H1 (cell line): ENCODE measurements at regions not wholly inside any gene's neighbourhood (a gene's known extent, or its start where the extent isn't known, plus 50 kb on each side); places are given as distances from the start of the nearest gene placed in this dataset.

Experiments used
- CTCF ChIA-PET: fragments of 300-600 bp; sonication (Branson Sonifier 250); formaldehyde crosslinking; loops from one replicate; lab custom pipeline; 2021; ENCODE audit not compliant: partially characterized antibody; lab: Charles Lee
- POLR2A ChIA-PET: fragments of 300-600 bp; sonication (Branson Sonifier 250); formaldehyde crosslinking; loops from one replicate; lab custom pipeline; 2021; ENCODE audit warnings: inconsistent platforms; ENCODE audit not compliant: partially characterized antibody; lab: Charles Lee
- DNase-seq, 2 experiments: peaks; one replicate each; pipeline versions ENCODE4 v3.0.0 to v3.0.0-alpha.2; 2010 to 2022; ENCODE audit warnings: low spot score in 2 of 2, low read depth in 1 of 2, mixed read lengths in 1 of 2
- FAIRE-seq: peaks from 2 replicates; lab custom pipeline; 2011; peaks lifted over from hg19 to GRCh38; lab: Jason Lieb, UNC
- H2AFZ ChIP-seq: 2 replicates; pipeline ENCODE4 v1.8.1; 2012; ENCODE audit warnings: low read length, inconsistent platforms
- H2AK5ac ChIP-seq: 2 replicates; pipeline ENCODE4 v1.6.1; 2013; ENCODE audit warnings: low read depth, low read length
- H2BK120ac ChIP-seq: replicated peaks from 2 replicates; pipeline ENCODE3; 2013; ENCODE audit warnings: low read depth, low read length, inconsistent platforms
- H2BK12ac ChIP-seq: 2 replicates; pipeline ENCODE4 v1.6.1; 2013; ENCODE audit warnings: low read depth, low read length
- H2BK15ac ChIP-seq: 2 replicates; pipeline ENCODE4 v1.6.1; 2013; ENCODE audit warnings: low read length
- H2BK20ac ChIP-seq: 2 replicates; pipeline ENCODE4 v1.6.1; 2013; ENCODE audit warnings: low read length
- H2BK5ac ChIP-seq: 2 replicates; pipeline ENCODE4 v1.6.1; 2013; ENCODE audit warnings: low read depth, low read length
- H3K14ac ChIP-seq: 2 replicates; pipeline ENCODE4 v1.6.1; 2013; ENCODE audit warnings: inconsistent platforms; ENCODE audit not compliant: insufficient read length
- H3K18ac ChIP-seq: 2 replicates; pipeline ENCODE4 v1.6.1; 2013; ENCODE audit warnings: low read length; ENCODE audit errors: extremely low read depth
- H3K23ac ChIP-seq: 2 replicates; pipeline ENCODE4 v1.6.1; 2013; ENCODE audit warnings: inconsistent platforms; ENCODE audit not compliant: insufficient read length
- H3K23me2 ChIP-seq: 2 replicates; pipeline ENCODE4 v1.6.1; 2013; ENCODE audit warnings: low read depth, low read length
- H3K27ac ChIP-seq: 2 replicates; pipeline ENCODE4 v1.6.1; 2011; ENCODE audit warnings: low read depth, low read length, inconsistent platforms
- H3K27me3 ChIP-seq, 4 experiments: replicated peaks in 1 of 4; 1 replicate in 1 of 4; 2 replicates in 3 of 4; pipeline versions ENCODE4 v1.6.1 to v1.8.1; 2011 to 2013; ENCODE audit warnings: low read length in 3 of 4, mild to moderate bottlenecking in 3 of 4, inconsistent platforms in 2 of 4, mixed read lengths in 2 of 4, moderate library complexity in 1 of 4; ENCODE audit not compliant: control insufficient read depth in 3 of 4, insufficient read depth in 3 of 4; ENCODE audit errors: extremely low read depth in 1 of 4
- H3K36me3 ChIP-seq, 4 experiments: 2 replicates each; pipeline versions ENCODE4 v1.6.1 to v1.8.1; 2011 to 2013; ENCODE audit warnings: mild to moderate bottlenecking in 4 of 4, low read length in 3 of 4, moderate library complexity in 2 of 4, control low read depth in 1 of 4, inconsistent platforms in 1 of 4; ENCODE audit not compliant: insufficient read depth in 4 of 4, control insufficient read depth in 2 of 4
- H3K4ac ChIP-seq: replicated peaks from 2 replicates; pipeline ENCODE3; 2013; ENCODE audit warnings: low read length, low read depth, mixed read lengths, inconsistent platforms; ENCODE audit not compliant: insufficient read length
- H3K4me1 ChIP-seq, 4 experiments: replicated peaks in 1 of 4; 1 replicate in 1 of 4; 2 replicates in 3 of 4; pipeline versions ENCODE4 v1.6.1 to v1.8.1; 2011 to 2013; ENCODE audit warnings: low read length in 3 of 4, inconsistent platforms in 2 of 4, mixed read lengths in 1 of 4; ENCODE audit not compliant: insufficient read depth in 4 of 4, control insufficient read depth in 3 of 4
- H3K4me2 ChIP-seq, 2 experiments: 2 replicates each; pipeline versions ENCODE4 v1.6.1 to v1.8.1; 2011 to 2013; ENCODE audit warnings: low read depth in 2 of 2, low read length in 2 of 2, control low read depth in 1 of 2, inconsistent platforms in 1 of 2, mild to moderate bottlenecking in 1 of 2; ENCODE audit not compliant: insufficient read depth in 1 of 2
- H3K4me3 ChIP-seq, 4 experiments: fragments of 200-600, 300-600 bp in 1 of 4; sonication (generic), shearing (Covaris generic), sonication (Bioruptor Twin) in 1 of 4; 2 replicates each; pipeline versions ENCODE4 v1.5.1 to v1.8.1; 2011 to 2016; ENCODE audit warnings: low read length in 4 of 4, low read depth in 3 of 4, control low read depth in 2 of 4, inconsistent platforms in 2 of 4, mild to moderate bottlenecking in 2 of 4, mixed read lengths in 1 of 4, moderate library complexity in 1 of 4; ENCODE audit not compliant: insufficient read depth in 2 of 4; ENCODE audit errors: extremely low read depth in 1 of 4
- H3K56ac ChIP-seq: replicated peaks from 2 replicates; pipeline ENCODE3; 2013; ENCODE audit warnings: low read depth, mild to moderate bottlenecking, mixed read lengths, low read length, inconsistent platforms; ENCODE audit not compliant: insufficient read length
- H3K79me1 ChIP-seq: 2 replicates; pipeline ENCODE4 v1.6.1; 2013; ENCODE audit warnings: low read depth, low read length, control low read depth
- H3K79me2 ChIP-seq, 2 experiments: 2 replicates each; pipeline versions ENCODE4 v1.6.1 to v1.8.1; 2012 to 2013; ENCODE audit warnings: low read length in 2 of 2, mild to moderate bottlenecking in 2 of 2, inconsistent platforms in 1 of 2; ENCODE audit not compliant: insufficient read depth in 2 of 2, control insufficient read depth in 1 of 2
- H3K9ac ChIP-seq, 4 experiments: replicated peaks in 1 of 4; 1 replicate in 1 of 4; 2 replicates in 3 of 4; pipeline versions ENCODE4 v1.6.1 to v1.8.1; 2011 to 2013; ENCODE audit warnings: low read depth in 3 of 4, low read length in 3 of 4, control low read depth in 2 of 4, mild to moderate bottlenecking in 2 of 4, moderate library complexity in 2 of 4, inconsistent platforms in 1 of 4; ENCODE audit errors: extremely low read depth in 1 of 4
- H3K9me3 ChIP-seq, 2 experiments: 2 replicates each; pipeline versions ENCODE4 v1.6.1 to v1.8.1; 2012 to 2013; ENCODE audit warnings: mild to moderate bottlenecking in 2 of 2, moderate library complexity in 2 of 2, control low read depth in 1 of 2, inconsistent platforms in 1 of 2, low read depth in 1 of 2, low read length in 1 of 2, mixed read lengths in 1 of 2; ENCODE audit not compliant: insufficient read depth in 2 of 2
- H4K20me1 ChIP-seq, 2 experiments: replicated peaks in 1 of 2; 2 replicates each; pipeline versions ENCODE3 to v1.8.1; 2011 to 2013; ENCODE audit warnings: inconsistent platforms in 2 of 2, low read length in 2 of 2, mild to moderate bottlenecking in 1 of 2; ENCODE audit not compliant: insufficient read depth in 2 of 2, control insufficient read depth in 1 of 2
- H4K5ac ChIP-seq: 2 replicates; pipeline ENCODE4 v1.6.1; 2013; ENCODE audit warnings: low read length, low read depth, mixed read lengths, inconsistent platforms; ENCODE audit not compliant: insufficient read length
- H4K8ac ChIP-seq: 2 replicates; pipeline ENCODE4 v1.8.0; 2013; ENCODE audit warnings: mild to moderate bottlenecking, moderate library complexity, low read length, inconsistent platforms; ENCODE audit not compliant: insufficient read depth; ENCODE audit errors: extremely low read depth
- H4K91ac ChIP-seq: replicated peaks from 2 replicates; pipeline ENCODE3; 2013; ENCODE audit warnings: low read length, mixed read lengths, inconsistent platforms; ENCODE audit not compliant: insufficient read length
- CHD2 ChIP-seq: IDR thresholded peaks from 2 replicates; pipeline ENCODE4 v1.6.1; 2012; ENCODE audit warnings: low read length, improper control_type of control experiment
- HDAC2 ChIP-seq, 2 experiments: fragments of 300-600 bp in 1 of 2; sonication (generic) in 1 of 2; IDR thresholded peaks; 2 replicates each; pipeline ENCODE4 v1.6.1; 2011 to 2012; ENCODE audit warnings: low read depth in 2 of 2, low read length in 2 of 2, mild to moderate bottlenecking in 2 of 2, moderate library complexity in 2 of 2, borderline replicate concordance in 1 of 2, inconsistent platforms in 1 of 2
- WGBS, 2 experiments: shearing (Covaris generic) in 1 of 2; methylation state at CpG; one replicate each; pipeline versions ENCODE4 v1.1.6 to v1.1.7; 2013 to 2015; ENCODE audit warnings: low lambda C conversion rate in 2 of 2, mixed read lengths in 2 of 2, inconsistent platforms in 1 of 2, low coverage in 1 of 2, missing lambda C conversion rate in 1 of 2; ENCODE audit not compliant: insufficient replicate concordance in 2 of 2, insufficient coverage in 1 of 2, insufficient read length in 1 of 2; ENCODE audit errors: extremely low coverage in 1 of 2, missing lambda C conversion rate in 1 of 2; 5-methylcytosine and 5-hydroxymethylcytosine counted together

GRCh38 chr10:133034092-133034491 is 53.6 kb upstream of the ADGRA1 start:
- Histone ChIP-seq H3K79me2 (no peaks in the 10 kb centered on the region), H4K8ac (no peak overlapping the region), H2BK15ac (no peak overlapping the region), H3K4ac (no peak overlapping the region), H3K27ac (no peak overlapping the region), H3K79me1 (no peaks in the 10 kb centered on the region), H2AK5ac (no peak overlapping the region), H3K27me3 (peaks cover 0 to 7% (median 2%) of the 10 kb centered on the region in 4 experiments; a peak in 4 of 7 replicates), H3K36me3 (no peaks in the 10 kb centered on the region), H3K9me3 (no peaks in the 10 kb centered on the region), H3K23me2 (no peaks in the 10 kb centered on the region), H3K9ac (no peak overlapping the region), H3K18ac (no peak overlapping the region), H3K4me2 (no peak overlapping the region), H3K4me3 (no peak overlapping the region), H3K14ac (no peak overlapping the region), H2BK20ac (no peak overlapping the region), H4K5ac (no peak overlapping the region), H2BK5ac (no peak overlapping the region), H2AFZ (no peak overlapping the region), H3K56ac (no peak overlapping the region), H4K20me1 (peaks cover 0 to 2% of the 10 kb centered on the region in 2 experiments), H3K23ac (no peak overlapping the region), H3K4me1 (peaks cover 0 to 2% (median 0%) of the 10 kb centered on the region in 4 experiments; a peak in 1 of 7 replicates), H4K91ac (no peak overlapping the region), H2BK120ac (no peak overlapping the region), H2BK12ac (no peak overlapping the region)
- FAIRE-seq (no peak), DNase-seq (no peak)
- TF ChIP-seq CHD2: no peak
- TF ChIP-seq HDAC2 (IDR thresholded peaks at IDR 0.05; ENCODE audit: borderline replicate concordance in 1 of 2, low read depth in 2 of 2, low read length in 2 of 2): no peak
- ChIA-PET POLR2A (no interaction called here), CTCF (interaction anchor here (0.9 to 1.6 kb wide), 3 partner anchors 16 to 75 kb away, joined by 3 to 4 read pairs (median 4); no protein-coding TSS in a partner anchor)
- 92% methylated on average over 10 of the region's 10 CpGs; no CpG with 5 or more reads in 1 of the 2 experiments for whole genome bisulfite sequencing, 2 experiments
